ENCODE measurements at regions not wholly inside any gene's neighbourhood (a gene's known extent, or its start where the extent isn't known, plus 50 kb on each side); places are given as distances from the start of the nearest gene placed in this dataset.

- TF ChIP-seq POLR2A (IDR thresholded peaks at IDR 0.05; ENCODE audit: low read length): no peak
- TF ChIP-seq GATA1 (IDR thresholded peaks at IDR 0.05; ENCODE audit: low read depth, low read length): no peak
Observed at GRCh38 chr7:22939842-22940241, 74.1 kb downstream of the HYCC1 start.

All from erythroblast (primary cell).